ENCODE measurements at regions not wholly inside any gene's neighbourhood (a gene's known extent, or its start where the extent isn't known, plus 50 kb on each side); places are given as distances from the start of the nearest gene placed in this dataset.

DNA sequence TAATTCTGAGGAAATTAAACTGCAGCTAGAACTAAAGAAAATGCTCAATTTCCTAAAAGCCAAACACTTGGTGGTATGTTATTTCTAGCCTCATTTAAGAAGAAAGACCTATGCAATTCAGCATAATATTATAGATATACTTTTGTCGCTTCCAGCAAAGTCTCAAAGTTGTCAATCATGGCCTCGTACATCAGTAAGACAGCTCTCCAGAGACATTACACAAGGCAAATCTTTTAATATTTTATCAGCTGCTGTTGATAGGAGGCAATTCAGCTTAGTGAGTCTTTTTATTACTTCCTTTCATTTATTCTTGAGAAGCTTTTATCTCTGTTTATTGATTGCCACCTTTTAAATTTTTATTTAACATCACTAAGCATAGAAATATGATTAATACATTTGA lies 294.3 kb downstream of the FSIP2 start:
- TF ChIP-seq POLR2AphosphoS5 (IDR thresholded peaks at IDR 0.05) (no peak), EP300 (IDR thresholded peaks at IDR 0.05) (no peak), POLR2A (IDR thresholded peaks at IDR 0.05) (no peak)
- TF ChIP-seq, protein P1, sequence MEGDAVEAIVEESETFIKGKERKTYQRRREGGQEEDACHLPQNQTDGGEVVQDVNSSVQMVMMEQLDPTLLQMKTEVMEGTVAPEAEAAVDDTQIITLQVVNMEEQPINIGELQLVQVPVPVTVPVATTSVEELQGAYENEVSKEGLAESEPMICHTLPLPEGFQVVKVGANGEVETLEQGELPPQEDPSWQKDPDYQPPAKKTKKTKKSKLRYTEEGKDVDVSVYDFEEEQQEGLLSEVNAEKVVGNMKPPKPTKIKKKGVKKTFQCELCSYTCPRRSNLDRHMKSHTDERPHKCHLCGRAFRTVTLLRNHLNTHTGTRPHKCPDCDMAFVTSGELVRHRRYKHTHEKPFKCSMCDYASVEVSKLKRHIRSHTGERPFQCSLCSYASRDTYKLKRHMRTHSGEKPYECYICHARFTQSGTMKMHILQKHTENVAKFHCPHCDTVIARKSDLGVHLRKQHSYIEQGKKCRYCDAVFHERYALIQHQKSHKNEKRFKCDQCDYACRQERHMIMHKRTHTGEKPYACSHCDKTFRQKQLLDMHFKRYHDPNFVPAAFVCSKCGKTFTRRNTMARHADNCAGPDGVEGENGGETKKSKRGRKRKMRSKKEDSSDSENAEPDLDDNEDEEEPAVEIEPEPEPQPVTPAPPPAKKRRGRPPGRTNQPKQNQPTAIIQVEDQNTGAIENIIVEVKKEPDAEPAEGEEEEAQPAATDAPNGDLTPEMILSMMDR (IDR thresholded peaks at IDR 0.05): no peak
